Keratinocyte (primary cell): ENCODE measurements at regions not wholly inside any gene's neighbourhood (a gene's known extent, or its start where the extent isn't known, plus 50 kb on each side); places are given as distances from the start of the nearest gene placed in this dataset.

ENCODE experiments used
- DNase-seq: peaks from one replicate; pipeline ENCODE4 v3.0.0-alpha.2; 2011; ENCODE audit warnings: low read depth, missing footprints, low spot score
- FAIRE-seq: peaks from 2 replicates; lab custom pipeline; 2011; peaks lifted over from hg19 to GRCh38; lab: Jason Lieb, UNC
- H2AFZ ChIP-seq: 2 replicates; pipeline ENCODE4 v1.6.0; 2012; ENCODE audit warnings: low read length, control low read depth, inconsistent platforms; ENCODE audit not compliant: control insufficient read depth
- H3K27ac ChIP-seq: 2 replicates; pipeline ENCODE4 v1.5.1; 2011; ENCODE audit warnings: low read length; ENCODE audit not compliant: control insufficient read depth, insufficient read depth
- H3K27me3 ChIP-seq: 3 replicates; pipeline ENCODE4 v1.6.0; 2011; ENCODE audit warnings: low read length; ENCODE audit not compliant: control insufficient read depth, insufficient read depth; ENCODE audit errors: extremely low read depth
- H3K36me3 ChIP-seq, 2 experiments: 2 replicates in 1 of 2; 3 replicates in 1 of 2; pipeline ENCODE4 v1.5.1; 2011; ENCODE audit warnings: low read length in 2 of 2, mild to moderate bottlenecking in 1 of 2; ENCODE audit not compliant: control insufficient read depth in 2 of 2, insufficient read depth in 2 of 2; ENCODE audit errors: extremely low read depth in 1 of 2
- H3K4me1 ChIP-seq: 3 replicates; pipeline ENCODE4 v1.5.1; 2011; ENCODE audit warnings: low read length; ENCODE audit not compliant: control insufficient read depth, insufficient read depth; ENCODE audit errors: extremely low read depth
- H3K4me2 ChIP-seq: 3 replicates; pipeline ENCODE4 v1.6.0; 2011; ENCODE audit warnings: low read depth, low read length; ENCODE audit not compliant: control insufficient read depth, insufficient read depth; ENCODE audit errors: extremely low read depth
- H3K4me3 ChIP-seq, 3 experiments: fragments of 200-600 bp in 1 of 3; sonication (generic) in 1 of 3; 2 replicates in 2 of 3; 3 replicates in 1 of 3; pipeline ENCODE4 v1.5.1; 2011 to 2016; ENCODE audit warnings: low read length in 3 of 3, mild to moderate bottlenecking in 3 of 3, control low read depth in 2 of 3, inconsistent platforms in 1 of 3, low read depth in 1 of 3, mixed read lengths in 1 of 3, mixed run types in 1 of 3, moderate library complexity in 1 of 3; ENCODE audit not compliant: control insufficient read depth in 2 of 3, insufficient read depth in 2 of 3; ENCODE audit errors: extremely low read depth in 1 of 3
- H3K79me2 ChIP-seq: 2 replicates; pipeline ENCODE4 v1.6.0; 2012; ENCODE audit warnings: low read length; ENCODE audit not compliant: control insufficient read depth, insufficient read depth
- H3K9ac ChIP-seq: 3 replicates; pipeline ENCODE4 v1.6.0; 2011; ENCODE audit warnings: low read length; ENCODE audit not compliant: control insufficient read depth, insufficient read depth; ENCODE audit errors: extremely low read depth
- H3K9me1 ChIP-seq: 3 replicates; pipeline ENCODE4 v1.6.0; 2011; ENCODE audit warnings: low read length; ENCODE audit not compliant: control insufficient read depth, insufficient read depth; ENCODE audit errors: extremely low read depth
- H3K9me3 ChIP-seq: 2 replicates; pipeline ENCODE4 v1.5.1; 2012; ENCODE audit warnings: low read depth, low read length; ENCODE audit not compliant: control insufficient read depth
- H4K20me1 ChIP-seq: 3 replicates; pipeline ENCODE4 v1.6.0; 2011; ENCODE audit warnings: low read length; ENCODE audit not compliant: control insufficient read depth, insufficient read depth; ENCODE audit errors: extremely low read depth
- CTCF ChIP-seq, 3 experiments: IDR thresholded peaks in 1 of 3; conservative IDR thresholded peaks in 1 of 3; optimal IDR thresholded peaks in 1 of 3; 2 replicates in 2 of 3; 3 replicates in 1 of 3; pipeline versions ENCODE3 to v1.5.1; 2011; ENCODE audit warnings: low read length in 3 of 3, mild to moderate bottlenecking in 3 of 3, moderate library complexity in 2 of 3, control low read depth in 1 of 3, inconsistent platforms in 1 of 3; ENCODE audit not compliant: insufficient read depth in 2 of 3; ENCODE audit errors: extremely low read depth in 1 of 3
- EZH2 ChIP-seq: IDR thresholded peaks from one replicate; pipeline ENCODE4 v1.6.1; 2012; ENCODE audit warnings: inconsistent platforms, mild to moderate bottlenecking, low read length, moderate library complexity
- dilution Hi-C: fragments of 300-500 bp; cut with MboI; formaldehyde crosslinking; loops from one replicate; pipeline ENCODE4 v1.7.0; 2020; ENCODE audit warnings: low sequenced_read_pairs; ENCODE audit not compliant: extremely low pct_ligation_motif_present

- FAIRE-seq: no peak
- H3K9me3 ChIP-seq: no peaks in the 10 kb centered on the region
- no peaks in the 10 kb centered on the region for H3K9me1 ChIP-seq
- H3K27ac ChIP-seq: no peak overlapping the region
- H3K36me3 ChIP-seq: no peaks in the 10 kb centered on the region
- no peaks in the 10 kb centered on the region for H4K20me1 ChIP-seq
- H3K4me1 ChIP-seq: peaks cover 17% of the 10 kb centered on the region
- no peak for TF ChIP-seq CTCF (optimal IDR thresholded peaks at IDR 0.05 in 1 of 3, IDR thresholded peaks at IDR 0.05 in 1 of 3, conservative IDR thresholded peaks at IDR 0.05 in 1 of 3; ENCODE audit: extremely low read depth in 1 of 3, insufficient read depth in 2 of 3, low read length in 3 of 3)
- TF ChIP-seq EZH2: no peak
- no peaks in the 10 kb centered on the region for H3K27me3 ChIP-seq
- no peak overlapping the region for H3K9ac ChIP-seq
- no peaks in the 10 kb centered on the region for H3K79me2 ChIP-seq
- H3K4me3 ChIP-seq: no peak overlapping the region
- no peak for DNase-seq
- dilution Hi-C loops: no loop called here
- H2AFZ ChIP-seq: no peak overlapping the region
- H3K4me2 ChIP-seq: no peak overlapping the region
Measured at GRCh38 chr16:80033783-80034468, 433.4 kb upstream of the MAF start.

- peak; percentile 74 for FAIRE-seq
- peak overlapping the region; percentile 4 for H3K4me2 ChIP-seq
- dilution Hi-C loops: no loop called here
- H2AFZ ChIP-seq: peak overlapping the region; percentile 59
- H4K20me1 ChIP-seq: no peaks in the 10 kb centered on the region
- no peak for DNase-seq
- H3K9me3 ChIP-seq: no peaks in the 10 kb centered on the region
- no peak overlapping the region for H3K9ac ChIP-seq
- H3K36me3 ChIP-seq: no peaks in the 10 kb centered on the region
- H3K79me2 ChIP-seq: no peaks in the 10 kb centered on the region
- H3K27me3 ChIP-seq: no peaks in the 10 kb centered on the region
- H3K4me1 ChIP-seq: peaks cover 36% of the 10 kb centered on the region
- TF ChIP-seq EZH2 (no peak), CTCF (optimal IDR thresholded peaks at IDR 0.05 in 1 of 3, IDR thresholded peaks at IDR 0.05 in 1 of 3, conservative IDR thresholded peaks at IDR 0.05 in 1 of 3; ENCODE audit: extremely low read depth in 1 of 3, insufficient read depth in 2 of 3, low read length in 3 of 3) (no peak)
- no peaks in the 10 kb centered on the region for H3K9me1 ChIP-seq
- peak overlapping the region; percentile 49 for H3K27ac ChIP-seq
- no peak overlapping the region for H3K4me3 ChIP-seq
Measured at GRCh38 chr16:80029761-80030481, 429.4 kb upstream of the MAF start.
